ENCODE measurements at regions not wholly inside any gene's neighbourhood (a gene's known extent, or its start where the extent isn't known, plus 50 kb on each side); places are given as distances from the start of the nearest gene placed in this dataset.

GRCh38 chr10:44178281-44178680 is 206.6 kb downstream of the CXCL12 start:
- no peak for DNase-seq
- no peaks in the 10 kb centered on the region for H3K36me3 ChIP-seq
- intact Hi-C loops (cut with DNase I), result no loop called here
- H3K9me3 ChIP-seq, result no peaks in the 10 kb centered on the region
- no peaks in the 10 kb centered on the region for H3K27me3 ChIP-seq
- H3K9ac ChIP-seq (ENCODE audit: low read depth in 2 of 2, low read length in 2 of 2), result no peak overlapping the region
- TF ChIP-seq CTCF (IDR thresholded peaks at IDR 0.05), result no peak
- H3K4me3 ChIP-seq, result no peak overlapping the region
- no peaks in the 10 kb centered on the region for H3K4me1 ChIP-seq
- H3K27ac ChIP-seq, result no peak overlapping the region

GRCh38 chr10:44177610-44178009 is 207.3 kb downstream of the CXCL12 start:
- H3K4me3 ChIP-seq, result no peak overlapping the region
- H3K36me3 ChIP-seq, result no peaks in the 10 kb centered on the region
- no peaks in the 10 kb centered on the region for H3K9me3 ChIP-seq
- no peak overlapping the region for H3K27ac ChIP-seq
- TF ChIP-seq CTCF (IDR thresholded peaks at IDR 0.05), result no peak
- no peaks in the 10 kb centered on the region for H3K27me3 ChIP-seq
- no peak for DNase-seq
- intact Hi-C loops (cut with DNase I), result no loop called here
- H3K4me1 ChIP-seq, result no peaks in the 10 kb centered on the region
- no peak overlapping the region for H3K9ac ChIP-seq (ENCODE audit: low read depth in 2 of 2, low read length in 2 of 2)

- Histone ChIP-seq H3K4me1 (no peaks in the 10 kb centered on the region), H3K9ac (ENCODE audit: low read depth in 2 of 2, low read length in 2 of 2) (no peak overlapping the region), H3K27me3 (no peaks in the 10 kb centered on the region), H3K9me3 (no peaks in the 10 kb centered on the region), H3K27ac (no peak overlapping the region), H3K4me3 (no peak overlapping the region), H3K36me3 (no peaks in the 10 kb centered on the region)
- intact Hi-C loops (cut with DNase I), result no loop called here
- no peak for DNase-seq
- TF ChIP-seq CTCF (IDR thresholded peaks at IDR 0.05), result no peak
Measured at GRCh38 chr10:44176311-44176710, 208.6 kb downstream of the CXCL12 start.

GRCh38 chr10:44173608-44173894 is 211.3 kb downstream of the CXCL12 start:
- intact Hi-C loops (cut with DNase I), result no loop called here
- TF ChIP-seq CTCF (IDR thresholded peaks at IDR 0.05), result no peak
- Histone ChIP-seq H3K9me3 (no peaks in the 10 kb centered on the region), H3K4me3 (no peak overlapping the region), H3K36me3 (no peaks in the 10 kb centered on the region), H3K27ac (no peak overlapping the region), H3K4me1 (no peaks in the 10 kb centered on the region), H3K27me3 (no peaks in the 10 kb centered on the region), H3K9ac (ENCODE audit: low read depth in 2 of 2, low read length in 2 of 2) (no peak overlapping the region)
- DNase-seq, result no peak

DNA sequence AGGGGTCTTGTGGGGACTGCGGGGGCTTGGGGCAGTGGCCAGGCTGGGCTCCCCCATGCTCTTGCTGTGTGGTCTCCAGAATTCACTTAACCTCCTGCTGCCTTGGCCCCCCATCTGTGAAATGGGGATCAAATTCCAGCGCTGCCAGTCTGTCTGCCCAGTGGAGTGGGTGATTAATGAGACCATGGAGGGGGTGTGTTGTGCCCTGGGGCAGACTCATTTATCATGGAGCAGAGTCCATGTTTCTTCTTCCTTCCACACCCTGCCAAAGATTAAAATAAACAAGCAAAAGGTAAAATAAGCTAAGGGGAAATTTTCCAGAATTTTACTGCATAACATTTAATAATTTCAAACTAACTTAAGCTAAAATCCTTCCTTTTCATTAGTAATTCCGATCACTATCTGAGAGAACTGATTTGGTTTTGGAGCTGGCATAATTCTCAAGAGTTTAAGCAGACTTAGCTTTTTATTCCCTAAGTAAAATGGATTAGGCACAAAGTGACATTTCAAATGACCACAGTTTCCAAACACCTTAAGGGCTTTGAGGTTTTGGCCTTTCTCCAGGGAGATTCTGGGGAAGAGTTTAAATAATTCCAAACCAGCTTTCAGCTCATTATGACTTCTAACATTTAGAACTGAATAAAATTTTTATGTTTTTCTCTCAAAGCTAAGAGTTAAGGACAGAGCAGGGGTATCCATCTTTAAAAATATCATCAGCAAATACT is 211.9 kb downstream of the CXCL12 start:
- H3K4me3 ChIP-seq, result no peak overlapping the region
- H3K4me1 ChIP-seq, result no peaks in the 10 kb centered on the region
- H3K36me3 ChIP-seq, result no peaks in the 10 kb centered on the region
- no peak for DNase-seq
- no peaks in the 10 kb centered on the region for H3K27me3 ChIP-seq
- intact Hi-C loops (cut with DNase I), result no loop called here
- no peak for TF ChIP-seq CTCF (IDR thresholded peaks at IDR 0.05)
- no peak overlapping the region for H3K27ac ChIP-seq
- no peak overlapping the region for H3K9ac ChIP-seq (ENCODE audit: low read depth in 2 of 2, low read length in 2 of 2)
- no peaks in the 10 kb centered on the region for H3K9me3 ChIP-seq
